H1 (cell line): ENCODE measurements at regions not wholly inside any gene's neighbourhood (a gene's known extent, or its start where the extent isn't known, plus 50 kb on each side); places are given as distances from the start of the nearest gene placed in this dataset.

Experiments used
- CTCF ChIP-seq, 3 experiments: IDR thresholded peaks; 1 replicate in 2 of 3; 2 replicates in 1 of 3; pipeline versions ENCODE4 v1.5.1 to v1.6.1; 2011; ENCODE audit warnings: low read length in 3 of 3, mild to moderate bottlenecking in 3 of 3, inconsistent platforms in 2 of 3, low read depth in 1 of 3, moderate library complexity in 1 of 3; ENCODE audit not compliant: insufficient read depth in 1 of 3; ENCODE audit errors: control extremely low read depth in 1 of 3
- SP2 ChIP-seq: IDR thresholded peaks from 2 replicates; pipeline ENCODE4 v1.6.1; 2012; ENCODE audit warnings: mild to moderate bottlenecking, low read length, inconsistent platforms

GRCh38 chr2:129802290-129802689 lies 177.2 kb upstream of the RAB6C start:
- no peak for TF ChIP-seq CTCF (IDR thresholded peaks at IDR 0.05; ENCODE audit: control extremely low read depth in 1 of 3, insufficient read depth in 1 of 3, low read depth in 1 of 3, low read length in 3 of 3)
- TF ChIP-seq SP2: no peak
